K562 (cell line): ENCODE measurements at regions not wholly inside any gene's neighbourhood (a gene's known extent, or its start where the extent isn't known, plus 50 kb on each side); places are given as distances from the start of the nearest gene placed in this dataset.

Experiments used
- ATAC-seq: fragments of 200-7000 bp; cut with Tn5 transposase; 3 replicates; pipeline ENCODE4 v1.9.1; 2020; ENCODE audit warnings: moderate library complexity
- BruUV-seq: library from RNA; stranded (reverse); fragments of 400-500 nt; replicated peaks from 2 replicates; lab custom pipeline; 2021; lab: Mats Ljungman, UMichigan
- CTCF ChIA-PET: fragments of 300-600 bp; formaldehyde crosslinking; extraction: SDS; loops from one replicate; lab custom pipeline; 2021; ENCODE audit warnings: low intra/inter-chr PET ratio; lab: Yijun Ruan, JAX
- POLR2A ChIA-PET: fragments of 300-600, 350-650 bp; sonication (Branson Sonifier 250); formaldehyde crosslinking; extraction: SDS; loops from one replicate; lab custom pipeline; 2021; ENCODE audit warnings: antibody characterized with exemption, inconsistent platforms; lab: Yijun Ruan, JAX
- DNase-seq, 4 experiments: peaks; one replicate each; pipeline versions ENCODE4 v3.0.0 to v3.0.0-alpha.2; 2011 to 2018; ENCODE audit warnings: low spot score in 3 of 4, mixed read lengths in 3 of 4; ENCODE audit errors: extremely low read depth in 1 of 4
- FAIRE-seq: peaks from 2 replicates; lab custom pipeline; 2011; peaks lifted over from hg19 to GRCh38; lab: Jason Lieb, UNC
- H2AFZ ChIP-seq: 2 replicates; pipeline ENCODE4 v1.6.0; 2011; ENCODE audit warnings: low read depth, low read length, control low read depth, inconsistent platforms
- H3K27ac ChIP-seq: fragments of 200-600 bp; 3 replicates; pipeline ENCODE4 v1.8.0; 2011; ENCODE audit warnings: low read depth, mild to moderate bottlenecking, control low read depth, inconsistent platforms, low read length, moderate library complexity, mixed read lengths; ENCODE audit errors: extremely low read depth
- H3K27me3 ChIP-seq, 2 experiments: fragments of 300-600 bp in 1 of 2; 2 replicates in 1 of 2; 3 replicates in 1 of 2; pipeline versions ENCODE4 v1.6.0 to v1.8.0; 2011; ENCODE audit warnings: inconsistent platforms in 2 of 2, low read length in 2 of 2, mild to moderate bottlenecking in 1 of 2, mixed read lengths in 1 of 2, moderate library complexity in 1 of 2; ENCODE audit not compliant: control insufficient read depth in 2 of 2, insufficient read depth in 2 of 2
- H3K36me3 ChIP-seq: fragments of 300-600 bp; 3 replicates; pipeline ENCODE4 v1.8.0; 2011; ENCODE audit warnings: mild to moderate bottlenecking, low read length, inconsistent platforms; ENCODE audit not compliant: control insufficient read depth, insufficient read depth
- H3K4me1 ChIP-seq, 2 experiments: fragments of 200-600 bp in 1 of 2; replicated peaks in 1 of 2; 2 replicates in 1 of 2; 3 replicates in 1 of 2; pipeline versions ENCODE4 v1.5.1 to v1.8.0; 2011; ENCODE audit warnings: inconsistent platforms in 2 of 2, low read length in 2 of 2, mild to moderate bottlenecking in 1 of 2, mixed read lengths in 1 of 2, moderate library complexity in 1 of 2; ENCODE audit not compliant: control insufficient read depth in 2 of 2, insufficient read depth in 2 of 2
- H3K4me2 ChIP-seq: 2 replicates; pipeline ENCODE4 v1.6.1; 2011; ENCODE audit warnings: low read length, control low read depth, inconsistent platforms, mixed read lengths; ENCODE audit not compliant: insufficient read depth
- H3K4me3 ChIP-seq: fragments of 200-600 bp; sonication (generic), shearing (Covaris generic); 2 replicates; pipeline ENCODE4 v1.5.1; 2016; ENCODE audit warnings: control low read depth, inconsistent platforms
- H3K79me2 ChIP-seq: fragments of 200-600 bp; 3 replicates; pipeline ENCODE4 v1.8.0; 2011; ENCODE audit warnings: low read length, inconsistent platforms; ENCODE audit not compliant: control insufficient read depth, insufficient read depth
- H3K9ac ChIP-seq, 2 experiments: 2 replicates each; pipeline versions ENCODE4 v1.6.0 to v1.6.1; 2011; ENCODE audit warnings: low read depth in 2 of 2, low read length in 2 of 2, control low read depth in 1 of 2, inconsistent platforms in 1 of 2, mild to moderate bottlenecking in 1 of 2, mixed read lengths in 1 of 2; ENCODE audit not compliant: insufficient read depth in 1 of 2
- H3K9me1 ChIP-seq: one replicate; pipeline ENCODE4 v1.6.0; 2011; ENCODE audit warnings: inconsistent platforms, mild to moderate bottlenecking, low read length, moderate library complexity; ENCODE audit not compliant: control insufficient read depth, insufficient read depth
- H3K9me3 ChIP-seq: replicated peaks from 2 replicates; pipeline ENCODE4 v1.5.1; 2011; ENCODE audit warnings: low read depth, low read length, inconsistent platforms; ENCODE audit not compliant: control insufficient read depth, insufficient read depth
- H4K20me1 ChIP-seq: replicated peaks from 2 replicates; pipeline ENCODE4 v1.6.1; 2011; ENCODE audit warnings: low read length, inconsistent platforms, mixed read lengths; ENCODE audit not compliant: control insufficient read depth, insufficient read depth
- C11orf30 ChIP-seq: fragments of 450-650 bp; IDR thresholded peaks from 2 replicates; pipeline ENCODE4 v1.6.1; 2016; ENCODE audit warnings: low read depth, mild to moderate bottlenecking
- CHD4 ChIP-seq: fragments of 200-600 bp; sonication (generic); IDR thresholded peaks from 3 replicates; pipeline ENCODE4 v1.6.1; 2012; ENCODE audit warnings: low read depth, mild to moderate bottlenecking, mixed read lengths, low read length, inconsistent platforms; ENCODE audit not compliant: insufficient read depth, insufficient replicate concordance, poor library complexity, severe bottlenecking
- E2F3 ChIP-seq: fragments of 250-450 bp; sonication (Bioruptor Pico); IDR thresholded peaks from 2 replicates; pipeline ENCODE4 v1.4.0; 2020; ENCODE audit warnings: mild to moderate bottlenecking
- ESRRB ChIP-seq: fragments of 250-450 bp; sonication (Bioruptor Pico); IDR thresholded peaks from 2 replicates; pipeline ENCODE4 v1.5.0; 2020; ENCODE audit warnings: mild to moderate bottlenecking, moderate library complexity, borderline replicate concordance
- FOXM1 ChIP-seq, 2 experiments: fragments of 450-650 bp in 1 of 2; sonication (generic) in 1 of 2; formaldehyde crosslinking in 1 of 2; IDR thresholded peaks; 2 replicates each; pipeline versions ENCODE4 v1.6.1 to v1.9.0; 2017 to 2022; ENCODE audit warnings: low read depth in 2 of 2, mild to moderate bottlenecking in 2 of 2, missing genetic modification reagents in 1 of 2, moderate library complexity in 1 of 2
- KAT7 ChIP-seq: sonication (generic); formaldehyde crosslinking; IDR thresholded peaks from 2 replicates; pipeline ENCODE4 v1.8.0; 2022; ENCODE audit warnings: missing genetic modification reagents, mild to moderate bottlenecking, borderline replicate concordance
- MAFF ChIP-seq: IDR thresholded peaks from 2 replicates; pipeline ENCODE4 v1.6.1; 2012; ENCODE audit warnings: low read length, improper control_type of control experiment
- MAFG ChIP-seq: fragments of 450-650 bp; conservative IDR thresholded peaks from 2 replicates; pipeline ENCODE4 v1.6.1; 2016; ENCODE audit warnings: missing genetic modification characterization, missing compliant biosample characterization
- MED1 ChIP-seq: sonication (generic); formaldehyde crosslinking; IDR thresholded peaks from 2 replicates; pipeline ENCODE4 v1.8.1; 2023; ENCODE audit warnings: missing genetic modification reagents, borderline replicate concordance
- SETDB1 ChIP-seq: IDR thresholded peaks from one replicate; pipeline ENCODE4 v1.6.1; 2012; ENCODE audit warnings: low read length, control low read depth, inconsistent platforms
- SMAD2 ChIP-seq: fragments of 150-350 bp; IDR thresholded peaks from 2 replicates; pipeline ENCODE4 v1.6.1; 2014; ENCODE audit warnings: low read depth, mild to moderate bottlenecking, low read length
- SMARCC2 ChIP-seq: fragments of 450-650 bp; IDR thresholded peaks from 2 replicates; pipeline ENCODE4 v1.6.1; 2017; ENCODE audit warnings: antibody characterized with exemption, moderate library complexity, mild to moderate bottlenecking, low read depth
- STAT5B ChIP-seq: fragments of 250-450 bp; sonication (Bioruptor Pico); IDR thresholded peaks from 2 replicates; pipeline ENCODE4 v1.8.0; 2021; ENCODE audit warnings: mild to moderate bottlenecking, inconsistent platforms
- TBP ChIP-seq: optimal IDR thresholded peaks from 2 replicates; pipeline ENCODE3; 2011; ENCODE audit warnings: low read depth, low read length, improper control_type of control experiment
- THRA ChIP-seq: fragments of 450-650 bp; IDR thresholded peaks from 2 replicates; pipeline ENCODE4 v1.6.1; 2017; ENCODE audit warnings: mild to moderate bottlenecking, moderate library complexity
- ZNF124 ChIP-seq: sonication (generic); formaldehyde crosslinking; IDR thresholded peaks from 2 replicates; pipeline ENCODE4 v1.8.1; 2022; ENCODE audit warnings: missing genetic modification reagents
- ZNF134 ChIP-seq: fragments of 250-450 bp; sonication (Bioruptor Pico); conservative IDR thresholded peaks from 2 replicates; pipeline ENCODE4 v1.4.0; 2020
- ZNF197 ChIP-seq: fragments of 200-800 bp; sonication (Bioruptor generic); IDR thresholded peaks from 2 replicates; pipeline ENCODE4 v1.6.1; 2016; ENCODE audit warnings: low read depth, missing genetic modification characterization, missing compliant biosample characterization
- ZNF316 ChIP-seq: fragments of 450-650 bp; IDR thresholded peaks from 2 replicates; pipeline ENCODE4 v1.6.1; 2016
- ZNF324 ChIP-seq: fragments of 250-450 bp; sonication (Bioruptor Pico); IDR thresholded peaks from 2 replicates; pipeline ENCODE4 v1.4.0; 2020; ENCODE audit warnings: mild to moderate bottlenecking
- WGBS: fragments of 100-300 bp; shearing (Covaris generic); methylation state at CpG from one replicate; pipeline ENCODE4 v1.1.6; 2016; ENCODE audit warnings: low coverage, mixed read lengths; ENCODE audit not compliant: insufficient coverage; ENCODE audit errors: missing lambda C conversion rate; 5-methylcytosine and 5-hydroxymethylcytosine counted together
- in situ Hi-C: fragments of 300-500 bp; cut with MboI; formaldehyde crosslinking; loops from 4 replicates; pipeline ENCODE4 v1.15.0; 2018; ENCODE audit warnings: inconsistent platforms, mixed read lengths
- intact Hi-C: fragments of 100-400 bp; cut with micrococcal nuclease; formaldehyde crosslinking; loops from 2 replicates; pipeline ENCODE4 v1.14.2; 2022

GRCh38 chr3:191531434-191531972 is 70.5 kb downstream of the PYDC2 start (continued):
- TF ChIP-seq THRA = no peak
- no peak for TF ChIP-seq ZNF324 (CRISPR knock-in tag)
- no peak for TF ChIP-seq SMARCC2
- no peak for TF ChIP-seq E2F3 (CRISPR knock-in tag)
- TF ChIP-seq SMAD2 = no peak
- no peak for TF ChIP-seq FOXM1 (IDR thresholded peaks at IDR 0.05; ENCODE audit: low read depth)
- no peak for TF ChIP-seq FOXM1 (CRISPR knock-in tag; IDR thresholded peaks at IDR 0.05; ENCODE audit: low read depth)
- no peak for TF ChIP-seq ZNF134
- TF ChIP-seq SETDB1 = no peak
- no peak for TF ChIP-seq ESRRB (CRISPR knock-in tag)

GRCh38 chr3:191543018-191543417 is 82.1 kb downstream of the PYDC2 start:
- H3K36me3 ChIP-seq = peaks cover 13% of the 10 kb centered on the region; the same call in 1 of the 3 replicates
- H3K27me3 ChIP-seq = no peaks in the 10 kb centered on the region
- no peaks in the 10 kb centered on the region for H3K79me2 ChIP-seq
- no peak overlapping the region for H3K4me2 ChIP-seq
- no peaks in the 10 kb centered on the region for H3K4me1 ChIP-seq
- no peaks in the 10 kb centered on the region; the same call in 1 of the 2 replicates for H3K9me3 ChIP-seq
- intact Hi-C loops (no loop called here), in situ Hi-C loops (no loop called here)
- ChIA-PET POLR2A (no interaction called here), CTCF (no interaction called here)
- H2AFZ ChIP-seq = no peak overlapping the region
- TF ChIP-seq TBP = no peak
- TF ChIP-seq C11orf30 = peak; percentile 22; the same call in 1 of the 2 replicates
- no peak for TF ChIP-seq ZNF197 (CRISPR knock-in tag)
- TF ChIP-seq MAFF = peak; percentile 13; the same call in 1 of the 2 replicates
- no peak for TF ChIP-seq STAT5B (CRISPR knock-in tag)
- no peak for TF ChIP-seq KAT7 (CRISPR knock-in tag)
- TF ChIP-seq ZNF124 (CRISPR knock-in tag) = no peak
- no peak for TF ChIP-seq CHD4
- 0 out of 2 replicates have a peak, but pooled peaks have one; percentile 7 for TF ChIP-seq MAFG (tag)
- peak; percentile 60 for TF ChIP-seq ZNF316
- TF ChIP-seq MED1 (CRISPR knock-in tag) = no peak
- DNase-seq (no peak), ATAC-seq (no peak), FAIRE-seq (no peak)
- BruUV-seq = no TSS peak
- no peaks in the 10 kb centered on the region for H4K20me1 ChIP-seq
- H3K27ac ChIP-seq = no peak overlapping the region
- no peak overlapping the region for H3K9ac ChIP-seq
- WGBS = 44% methylated on average over 1 of the region's 1 CpG
- H3K4me3 ChIP-seq = no peak overlapping the region
- peaks cover 3% of the 10 kb centered on the region for H3K9me1 ChIP-seq
